GM19025 (cell line): ENCODE measurements at regions not wholly inside any gene's neighbourhood (a gene's known extent, or its start where the extent isn't known, plus 50 kb on each side); places are given as distances from the start of the nearest gene placed in this dataset.

Experiments used
- ATAC-seq: cut with Tn5 transposase; IDR thresholded peaks from one replicate; pipeline ENCODE4 v1.9.1; 2021; ENCODE audit warnings: mild to moderate bottlenecking, low read depth, moderate library complexity; ENCODE audit not compliant: unreplicated experiment

DNA sequence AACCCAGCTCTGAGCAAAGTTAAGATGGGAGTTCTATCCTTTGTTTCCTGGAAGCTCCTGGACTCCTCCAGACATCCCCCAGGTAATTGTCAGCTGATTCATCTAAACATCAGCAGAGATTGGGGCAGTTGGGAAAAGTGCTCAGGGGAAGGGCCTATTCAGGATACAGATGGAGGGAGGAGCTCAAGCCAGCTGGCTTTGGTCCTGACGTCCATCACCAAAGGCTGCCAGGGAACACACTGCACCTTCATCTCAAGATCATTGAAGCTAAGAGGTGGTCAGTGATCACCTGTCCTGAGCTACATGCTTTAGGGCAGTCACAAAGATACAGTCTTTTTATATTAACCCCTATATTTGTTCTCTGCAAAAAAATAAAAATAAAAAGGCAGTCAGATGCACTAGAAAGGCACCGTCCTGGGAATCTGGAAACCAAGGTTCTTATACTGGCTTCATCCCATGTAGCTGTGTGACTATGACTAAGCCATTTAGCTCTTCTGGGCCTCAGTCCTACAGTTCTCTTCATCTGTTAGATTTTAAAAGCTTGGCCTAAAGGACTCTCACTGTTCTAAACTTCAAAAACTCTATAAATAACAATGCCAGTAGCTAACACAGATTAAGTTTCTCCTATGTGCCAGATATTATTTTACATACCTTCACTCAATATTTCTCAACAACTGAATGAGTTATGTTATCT, 446.5 kb downstream of the BCL11A start:
- ATAC-seq: no peak

DNA sequence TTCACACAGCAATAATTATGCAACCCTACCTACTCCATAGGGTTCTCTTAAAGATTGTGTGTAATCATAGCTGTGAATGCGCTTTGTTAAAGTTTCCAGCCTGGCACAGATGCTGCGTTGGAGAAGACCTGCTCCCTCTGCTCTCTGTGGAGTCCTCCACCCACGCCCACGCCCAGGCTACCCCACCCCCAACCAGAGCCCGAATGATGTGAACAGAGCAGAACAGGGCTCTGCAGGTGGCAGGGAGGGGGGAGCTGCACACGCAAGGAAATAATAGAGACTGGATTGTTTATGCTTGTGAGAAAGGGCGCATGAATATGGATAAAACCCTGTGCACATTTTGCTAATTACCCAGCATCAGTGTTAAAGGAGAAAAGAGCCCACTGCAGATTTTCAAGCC, 447.5 kb downstream of the BCL11A start:
- no peak for ATAC-seq

DNA sequence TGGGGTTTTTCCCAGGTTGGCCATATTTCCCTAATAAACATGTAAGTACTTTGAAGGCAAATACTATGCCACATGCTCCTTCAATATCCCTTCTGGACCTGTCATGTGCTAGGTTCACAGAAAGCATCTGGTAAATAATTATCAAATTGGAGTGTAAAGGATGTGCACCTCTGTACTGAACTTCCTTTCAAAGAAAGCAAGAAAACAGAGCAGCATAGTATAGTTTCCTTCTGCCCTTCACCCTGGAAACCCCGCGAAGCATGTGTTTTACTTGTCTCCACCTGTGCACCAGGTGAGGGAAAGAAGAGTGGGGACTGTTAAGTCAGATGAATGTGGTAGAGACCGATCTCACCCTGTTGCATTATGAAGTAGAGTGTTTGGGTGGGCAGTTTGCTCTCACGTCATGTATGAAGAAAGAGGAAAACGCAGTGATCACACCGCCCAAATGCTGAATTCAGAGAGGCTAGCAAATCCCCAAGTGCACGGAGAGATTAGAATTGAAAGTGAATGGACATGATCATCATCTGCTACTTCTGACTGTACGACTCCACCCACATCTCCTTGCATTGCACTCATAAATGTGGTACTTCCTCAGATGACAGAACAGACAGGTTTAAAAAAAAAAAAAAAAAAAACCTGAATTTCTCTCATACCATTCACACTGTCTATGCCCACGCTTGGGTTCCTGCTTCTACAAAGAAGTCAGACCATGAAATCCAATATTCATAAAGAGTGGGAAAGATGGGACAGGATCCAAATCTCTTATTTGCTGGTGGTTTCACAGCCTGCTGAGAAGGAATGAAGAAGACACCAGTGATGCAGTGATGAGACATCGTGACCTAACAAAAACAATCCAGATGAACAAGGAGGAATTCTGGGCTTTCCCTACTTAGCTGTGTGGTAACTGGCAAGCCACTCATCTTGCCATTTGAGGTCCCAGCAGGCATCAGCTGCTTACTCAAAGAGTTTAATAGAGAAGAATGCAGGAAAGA, 448.6 kb downstream of the BCL11A start:
- no peak for ATAC-seq

DNA sequence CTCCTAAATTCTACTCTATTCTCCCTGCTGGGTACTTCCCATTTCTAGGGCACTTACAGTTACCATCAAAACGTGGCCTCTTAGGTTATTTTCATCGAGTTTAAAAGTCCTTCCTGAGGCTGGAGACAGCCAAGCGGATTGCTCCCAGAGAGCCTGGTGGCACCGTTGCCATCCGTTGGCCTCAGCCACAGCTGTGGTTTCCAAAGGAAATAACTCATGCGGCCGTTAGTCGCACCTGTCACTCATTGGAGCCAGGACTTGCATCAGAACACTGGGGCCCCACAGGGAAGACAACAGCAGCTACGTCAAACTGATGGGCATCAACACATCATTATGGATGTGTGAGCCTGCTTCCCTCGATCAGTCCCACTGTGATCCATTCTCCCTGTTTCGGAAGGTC, 453.4 kb downstream of the BCL11A start:
- no peak for ATAC-seq

DNA sequence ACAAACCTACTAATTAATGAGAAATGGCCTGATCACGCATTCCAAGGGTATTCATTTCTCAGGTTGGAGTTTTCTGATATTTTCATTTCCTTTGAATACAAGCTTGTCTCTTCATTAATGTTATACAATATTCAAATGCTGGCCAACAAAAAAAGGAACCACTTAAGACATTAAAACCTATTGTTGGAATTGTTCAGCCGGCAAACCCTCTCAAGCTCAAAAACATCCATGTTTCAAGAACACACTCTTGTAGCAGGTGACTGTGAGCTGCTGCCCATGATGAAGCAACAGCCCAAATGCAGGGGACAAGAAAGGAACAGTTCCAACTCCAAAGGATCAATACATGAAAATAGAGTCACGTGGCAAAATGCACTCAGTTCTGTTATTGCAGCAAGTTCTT, 454.5 kb downstream of the BCL11A start:
- ATAC-seq: no peak

DNA sequence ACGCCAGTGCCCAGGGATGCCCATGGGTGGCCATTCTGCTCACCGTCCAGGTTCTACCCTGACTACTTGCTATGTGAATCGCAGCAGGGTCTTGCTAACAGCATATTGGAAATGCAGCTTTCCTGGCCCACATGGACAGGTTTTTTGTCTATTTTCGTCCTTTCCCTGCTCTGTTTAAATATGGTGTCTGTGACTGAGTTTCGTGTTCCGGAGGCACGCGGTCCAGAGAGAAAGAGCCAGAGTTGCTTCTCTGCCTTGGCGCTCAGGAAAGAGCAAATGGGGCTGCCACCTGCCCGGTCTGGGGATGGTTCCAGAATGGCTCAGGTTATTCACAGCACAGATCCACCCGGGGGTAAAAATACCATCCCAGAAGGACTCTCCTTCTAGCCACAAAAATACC, 456.2 kb downstream of the BCL11A start:
- no peak for ATAC-seq

DNA sequence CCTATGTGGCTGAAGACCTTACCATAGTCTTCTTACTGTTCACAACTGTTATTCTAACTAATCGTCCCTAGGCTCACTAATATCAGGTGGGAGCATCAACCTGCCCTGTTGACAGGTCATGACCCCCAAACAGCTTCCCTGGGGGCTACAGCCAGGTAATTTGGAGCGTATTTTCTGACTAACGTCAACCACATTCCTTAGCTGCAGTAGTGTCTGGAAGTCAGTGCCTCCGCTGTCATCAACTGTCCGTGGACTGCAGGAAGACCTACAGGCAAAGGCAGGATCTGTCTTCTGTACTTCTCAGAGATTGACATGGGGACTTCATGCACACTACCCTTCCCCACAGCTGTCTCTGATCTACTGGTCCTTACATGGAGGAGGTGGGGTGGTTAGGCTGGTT, 456.9 kb downstream of the BCL11A start:
- no peak for ATAC-seq

DNA sequence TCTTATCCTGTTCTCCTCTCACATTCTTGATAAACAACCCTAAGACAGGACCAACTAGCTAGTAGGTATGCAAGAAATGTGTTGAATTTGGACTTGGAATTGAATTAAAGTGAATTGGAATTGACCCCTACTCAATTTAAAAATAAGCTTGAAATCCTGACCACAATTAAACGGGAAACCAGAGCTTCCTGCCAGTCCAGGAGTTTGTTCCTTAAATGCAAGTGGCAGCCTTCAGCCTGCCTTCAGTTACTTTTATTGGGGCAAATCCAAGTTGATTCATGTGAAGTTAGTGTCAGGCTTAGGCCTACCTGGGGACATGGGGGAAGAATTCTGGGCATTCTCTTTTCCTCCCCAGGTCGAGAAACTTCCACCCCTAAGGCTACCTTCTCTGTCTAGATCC, 457.6 kb downstream of the BCL11A start:
- ATAC-seq: no peak

DNA sequence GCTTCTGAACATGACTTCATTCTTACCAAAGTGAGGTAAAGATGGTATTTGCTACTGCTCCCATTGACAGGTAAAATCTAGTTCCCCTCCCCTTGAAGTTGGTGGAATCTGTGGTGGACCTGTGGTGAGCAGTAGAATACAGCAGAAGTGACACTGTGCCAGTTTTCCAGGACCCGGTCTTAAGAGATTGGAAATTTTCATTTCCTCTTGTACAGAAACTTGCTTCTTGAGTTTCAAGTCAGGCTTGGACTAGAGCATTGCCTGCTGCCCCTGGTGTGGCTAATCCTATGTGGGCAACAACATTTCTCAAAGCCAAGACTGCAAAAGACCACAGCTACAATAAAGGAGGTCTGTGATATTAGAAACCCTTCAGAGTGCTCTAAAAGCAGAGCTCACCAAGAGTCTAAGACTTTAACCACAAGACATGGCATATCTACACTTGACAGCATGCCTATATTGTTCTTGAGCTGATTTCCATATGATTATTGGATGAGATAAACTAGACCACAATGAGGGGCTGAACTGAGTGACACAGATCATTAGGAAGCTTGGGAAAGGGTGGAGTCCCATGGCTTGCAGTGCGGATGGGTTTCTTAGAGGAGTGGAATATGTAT, 458.1 kb downstream of the BCL11A start:
- ATAC-seq: no peak

DNA sequence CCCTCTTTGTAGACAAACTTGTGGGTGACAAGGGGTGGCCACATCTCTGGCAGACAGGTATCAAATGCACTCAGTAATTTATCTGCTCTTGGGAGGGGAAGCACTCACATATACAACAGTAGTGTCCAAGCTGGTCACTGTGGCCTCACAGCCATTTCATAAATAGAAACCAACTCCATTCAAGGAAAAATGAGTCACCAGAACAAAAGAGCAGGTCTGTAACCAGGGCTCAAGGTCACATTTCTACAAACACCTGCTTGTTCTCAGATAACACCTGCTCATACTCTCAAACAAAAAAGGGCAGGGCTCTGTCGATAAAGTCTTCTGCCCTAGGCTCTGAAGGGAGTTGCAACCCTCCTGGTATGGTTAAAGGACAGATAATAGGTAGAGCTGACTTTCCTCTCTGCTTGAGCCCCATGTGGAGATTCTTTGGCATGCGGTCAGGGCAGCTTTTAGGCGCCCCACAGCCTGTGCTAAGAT, 459.0 kb downstream of the BCL11A start:
- no peak for ATAC-seq

DNA sequence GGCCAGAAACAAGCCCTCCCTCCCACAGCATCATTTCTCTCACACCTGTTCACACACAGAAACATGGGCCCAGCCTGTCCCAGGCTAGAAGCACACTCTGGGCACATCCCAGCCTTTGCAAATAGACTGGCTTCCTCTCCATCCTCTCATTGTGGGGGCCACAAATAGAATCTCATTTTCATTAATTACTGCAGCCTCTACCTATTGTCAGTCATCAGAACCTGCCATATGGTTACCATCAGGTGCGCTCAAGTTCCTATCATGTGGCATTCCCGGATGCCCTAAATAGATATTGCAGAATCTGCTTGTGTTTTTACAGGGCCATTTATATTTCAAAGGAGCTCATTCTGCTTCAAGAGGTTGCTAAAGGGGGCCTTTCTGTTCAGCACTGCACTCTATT, 460.7 kb downstream of the BCL11A start:
- no peak for ATAC-seq

DNA sequence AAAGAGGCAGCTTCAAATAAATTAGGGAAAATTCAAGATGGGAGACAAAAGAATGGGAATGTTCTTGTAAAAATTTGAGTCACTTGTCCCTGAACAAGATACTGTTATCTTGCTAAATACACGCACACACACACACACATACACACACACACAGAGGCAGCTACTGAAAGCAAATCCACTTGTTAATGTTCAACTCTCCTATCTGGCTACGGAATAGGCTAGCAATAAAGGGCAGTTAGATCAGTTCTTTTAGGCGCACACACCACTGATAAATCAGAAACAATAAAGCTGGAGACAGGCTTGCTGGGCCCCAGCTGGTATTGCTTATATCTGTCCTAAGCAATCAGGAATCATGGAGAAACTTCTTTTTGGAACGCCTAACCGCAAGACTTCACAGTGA, 461.6 kb downstream of the BCL11A start:
- no peak for ATAC-seq

DNA sequence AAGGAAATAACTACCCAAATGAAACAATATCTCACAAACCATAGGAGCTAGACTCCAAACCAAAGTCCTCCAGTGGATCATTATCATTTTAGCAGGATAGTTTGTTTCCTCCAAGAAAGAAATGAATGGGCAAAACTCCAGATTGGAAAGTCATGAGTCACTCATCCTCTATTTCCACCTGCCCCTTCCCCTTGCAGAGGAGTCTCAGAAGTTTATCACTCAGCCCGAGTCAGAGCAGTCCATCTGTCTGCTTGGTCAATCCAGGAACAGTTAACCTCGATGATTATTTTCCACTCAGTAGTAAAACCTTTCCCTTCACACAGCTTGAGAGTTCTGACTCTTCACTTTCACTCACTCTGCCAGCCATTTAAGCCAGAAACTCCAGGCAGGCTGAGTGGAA, 462.2 kb downstream of the BCL11A start:
- ATAC-seq: no peak

DNA sequence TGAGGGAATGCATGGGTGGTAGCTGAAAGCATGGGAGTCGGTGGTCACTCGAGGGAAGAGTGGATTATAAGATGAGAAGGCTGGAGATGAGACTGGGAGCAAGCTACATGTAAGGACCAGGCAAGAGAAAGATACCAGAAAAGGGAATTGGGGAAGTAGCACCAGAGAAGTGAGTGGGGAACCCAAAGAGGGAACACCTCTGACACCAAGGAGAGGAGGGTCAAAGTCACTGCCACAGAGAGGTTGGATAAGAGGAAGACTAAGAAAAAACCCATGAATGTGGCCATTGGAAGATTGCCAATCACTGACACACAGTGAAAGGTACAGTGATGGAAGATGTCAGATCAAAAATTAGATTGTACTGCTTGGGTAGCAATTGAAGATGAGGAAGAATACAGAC, 473.9 kb downstream of the BCL11A start:
- ATAC-seq: no peak

DNA sequence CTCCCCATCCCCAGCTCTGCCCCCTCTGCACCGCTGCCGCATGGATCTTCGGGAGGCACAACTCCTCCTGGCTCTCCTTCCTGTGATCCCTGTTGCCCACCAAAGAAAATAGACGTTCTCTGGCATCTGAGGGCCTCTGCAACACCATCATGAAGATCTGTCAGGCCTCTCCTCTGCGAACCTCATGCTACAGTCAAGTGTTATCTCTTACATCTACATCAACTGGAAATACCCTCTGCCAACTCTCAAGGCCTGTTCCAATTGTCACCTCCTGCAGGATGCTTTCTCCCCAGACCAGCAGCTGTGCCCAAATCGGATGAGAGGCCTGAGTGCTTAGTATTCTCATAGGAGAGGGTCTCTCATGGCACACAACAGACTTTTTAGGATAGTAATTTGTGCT, 478.4 kb downstream of the BCL11A start:
- ATAC-seq: no peak

DNA sequence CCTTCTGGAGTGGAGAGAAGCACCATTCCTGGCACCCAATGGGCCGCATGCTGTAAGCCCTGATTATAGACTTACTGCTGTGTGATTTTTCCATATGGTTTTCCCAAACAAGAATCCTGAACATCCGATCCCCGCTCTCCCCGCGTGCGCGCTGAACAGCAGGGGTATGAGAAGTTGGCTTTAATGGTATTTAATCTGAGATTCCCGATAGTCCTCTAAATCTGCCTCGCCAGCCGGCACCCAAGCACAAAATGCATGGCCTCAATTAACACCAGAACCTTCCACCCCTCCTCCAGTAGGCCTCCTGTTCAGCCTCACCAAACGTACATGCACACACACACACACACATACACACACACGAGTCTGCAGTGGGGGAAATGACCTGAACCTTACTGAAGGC, 480.3 kb downstream of the BCL11A start:
- ATAC-seq: no peak

DNA sequence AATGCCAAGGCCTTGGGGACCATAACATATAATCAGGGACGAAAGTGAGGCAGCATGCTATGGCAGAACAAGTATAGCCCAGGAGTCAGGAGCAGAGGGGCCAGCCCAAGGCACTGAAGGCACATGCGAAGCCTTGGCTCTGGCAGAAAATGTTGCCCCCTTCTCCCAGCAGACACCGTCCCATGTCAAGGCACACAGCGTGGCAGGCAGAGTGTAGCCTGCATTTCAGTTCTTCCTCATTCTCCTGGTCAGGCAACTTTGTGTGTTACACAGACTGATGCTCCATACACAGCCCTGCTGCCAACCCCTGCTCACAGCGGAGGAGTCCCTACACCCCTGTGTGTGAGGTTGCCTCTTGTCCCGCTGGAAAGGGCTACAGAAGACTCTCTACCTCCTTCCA, 480.8 kb downstream of the BCL11A start:
- no peak for ATAC-seq

DNA sequence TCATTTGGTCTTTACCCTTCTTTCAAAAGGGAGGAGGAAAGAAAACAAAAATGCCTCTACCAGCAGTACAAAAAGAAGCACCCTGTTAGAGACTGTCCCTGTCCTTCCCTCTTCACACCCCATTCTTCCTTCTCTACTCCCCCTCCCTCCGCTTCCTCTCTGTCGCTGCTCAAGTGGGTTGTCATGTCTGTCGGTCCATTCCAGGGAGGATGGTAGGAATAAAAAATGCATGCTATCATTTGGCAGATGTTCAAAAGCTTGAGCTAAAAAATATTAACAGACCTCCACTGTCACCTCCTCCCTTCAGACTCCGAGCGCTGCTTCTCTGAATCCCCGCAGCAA, 482.0 kb downstream of the BCL11A start:
- no peak for ATAC-seq

DNA sequence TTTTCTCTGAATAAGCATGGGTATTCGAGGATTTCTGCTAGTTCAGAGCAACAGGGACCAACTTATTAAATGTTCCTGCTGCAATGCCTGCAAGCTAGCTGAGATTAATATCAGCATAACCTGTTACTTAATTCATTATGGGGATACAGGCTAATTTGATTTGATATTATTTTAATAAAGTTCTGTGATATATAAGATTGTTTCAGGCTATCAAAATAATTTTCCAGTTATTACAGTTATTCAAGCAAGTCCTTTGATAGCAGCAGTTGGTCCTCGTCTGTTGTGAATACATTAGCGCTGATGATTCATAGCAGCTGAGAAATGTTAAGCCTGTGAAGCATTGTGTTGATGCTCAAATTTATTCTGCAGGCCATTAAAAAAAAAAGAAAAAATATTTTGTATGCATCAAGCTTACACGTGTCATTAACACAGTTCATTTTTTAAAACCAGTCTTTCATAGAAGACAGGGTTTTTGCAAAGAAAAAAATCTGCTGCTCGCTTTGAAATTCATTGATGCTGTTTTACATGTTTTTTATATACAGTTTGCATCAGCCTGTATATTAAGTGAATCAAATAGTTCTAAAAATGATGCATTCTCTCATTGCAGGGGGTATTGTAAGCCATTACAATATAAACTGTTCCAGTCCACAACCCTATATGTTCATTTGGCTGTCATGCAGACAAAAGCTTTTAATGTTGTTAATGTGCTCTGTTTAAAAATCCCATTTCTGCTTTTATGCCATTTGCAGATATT, 482.5 kb downstream of the BCL11A start:
- ATAC-seq: no peak

DNA sequence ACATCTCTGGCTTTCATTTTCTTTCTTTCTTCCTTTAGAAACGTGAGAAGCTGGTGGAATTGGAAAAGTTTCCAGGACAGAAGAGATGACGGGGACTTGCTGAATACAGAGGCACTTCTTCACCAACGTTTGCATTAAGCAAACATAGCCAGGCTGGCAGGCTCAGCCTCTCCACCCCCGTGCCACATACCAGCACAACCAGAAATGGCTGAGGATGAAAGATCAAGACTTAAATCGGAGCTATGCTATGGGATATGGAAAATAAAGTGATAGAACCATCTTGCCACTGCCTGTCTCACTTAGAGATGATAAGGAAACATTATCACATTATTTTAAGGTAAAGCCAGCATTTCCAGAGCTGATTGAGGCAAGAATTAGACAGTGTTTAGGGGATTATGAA, 483.3 kb downstream of the BCL11A start:
- no peak for ATAC-seq

DNA sequence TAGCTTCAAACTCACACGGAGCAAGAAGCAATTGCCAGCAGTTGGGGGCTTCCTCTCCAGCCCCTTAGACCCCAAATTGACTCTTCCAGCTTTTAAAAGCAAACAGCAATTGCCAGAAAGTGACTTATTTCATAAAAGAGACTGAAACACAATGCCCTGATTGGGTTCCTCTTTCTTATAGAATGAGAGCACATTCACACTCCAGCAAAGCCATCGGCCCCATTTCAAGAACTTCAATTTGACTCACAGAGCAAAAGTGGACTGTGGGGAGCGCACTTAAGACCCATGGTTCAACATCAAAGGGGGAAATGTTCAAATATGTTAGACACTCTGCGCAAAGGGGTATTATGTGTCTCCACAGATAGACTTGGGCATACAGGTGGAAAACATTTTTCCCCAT, 484.7 kb downstream of the BCL11A start:
- ATAC-seq: no peak
